A673 (cell line): ENCODE measurements at regions not wholly inside any gene's neighbourhood (a gene's known extent, or its start where the extent isn't known, plus 50 kb on each side); places are given as distances from the start of the nearest gene placed in this dataset.

ENCODE experiments used
- BruUV-seq: library from RNA; stranded (reverse); fragments of 400-500 nt; replicated peaks from 2 replicates; lab custom pipeline; 2021; lab: Mats Ljungman, UMichigan
- CTCF ChIA-PET: fragments of 300-600 bp; sonication (Branson Sonifier 250); formaldehyde crosslinking; loops from one replicate; lab custom pipeline; 2022; ENCODE audit warnings: antibody characterized with exemption; lab: Charles Lee
- POLR2A ChIA-PET: fragments of 300-600 bp; sonication (Branson Sonifier 250); formaldehyde crosslinking; loops from one replicate; lab custom pipeline; 2022; ENCODE audit warnings: antibody characterized with exemption; ENCODE audit not compliant: low non-redundant PET; lab: Charles Lee
- DNase-seq: peaks from one replicate; pipeline ENCODE4 v3.0.0-alpha.2; 2015; ENCODE audit warnings: low spot score
- H3K27ac ChIP-seq: fragments of 200-600 bp; sonication (generic); 2 replicates; pipeline ENCODE4 v1.5.1; 2016; ENCODE audit warnings: mixed run types, low read depth, mild to moderate bottlenecking, mixed read lengths, antibody characterized with exemption, low read length; ENCODE audit not compliant: poor library complexity, severe bottlenecking
- H3K27me3 ChIP-seq: fragments of 200-600 bp; sonication (generic); replicated peaks from 2 replicates; pipeline ENCODE4 v1.6.1; 2017; ENCODE audit warnings: mixed run types, low read depth, mild to moderate bottlenecking, mixed read lengths, antibody characterized with exemption, low read length; ENCODE audit not compliant: insufficient read depth, poor library complexity
- H3K36me3 ChIP-seq: fragments of 200-600 bp; sonication (generic); 2 replicates; pipeline ENCODE4 v1.6.1; 2016; ENCODE audit warnings: mixed run types, mild to moderate bottlenecking, mixed read lengths, antibody characterized with exemption, low read length; ENCODE audit not compliant: insufficient read depth, poor library complexity, severe bottlenecking
- H3K4me1 ChIP-seq: fragments of 200-600 bp; sonication (generic); 2 replicates; pipeline ENCODE4 v1.6.1; 2017; ENCODE audit warnings: mixed run types, mild to moderate bottlenecking, mixed read lengths, antibody characterized with exemption, low read length; ENCODE audit not compliant: insufficient read depth, poor library complexity, severe bottlenecking
- H3K4me3 ChIP-seq: fragments of 200-600 bp; sonication (generic); 2 replicates; pipeline ENCODE4 v1.5.1; 2016; ENCODE audit warnings: low read depth, mixed run types, mild to moderate bottlenecking, mixed read lengths, low read length; ENCODE audit not compliant: poor library complexity, severe bottlenecking
- H3K9me3 ChIP-seq: fragments of 200-600 bp; sonication (generic); 2 replicates; pipeline ENCODE4 v1.6.1; 2016; ENCODE audit warnings: mixed run types, low read depth, mild to moderate bottlenecking, mixed read lengths, antibody characterized with exemption, low read length; ENCODE audit not compliant: poor library complexity, severe bottlenecking
- EZH2 ChIP-seq: fragments of 200-600 bp; sonication (generic); IDR thresholded peaks from 2 replicates; pipeline ENCODE4 v1.6.1; 2017; ENCODE audit warnings: borderline replicate concordance, low read depth, mild to moderate bottlenecking, mixed read lengths, antibody characterized with exemption, low read length; ENCODE audit not compliant: poor library complexity, severe bottlenecking
- intact Hi-C: fragments of 100-400 bp; cut with micrococcal nuclease; formaldehyde crosslinking; loops from one replicate; pipeline ENCODE4 v1.10.0; 2022; ENCODE audit not compliant: unreplicated experiment
- TF ChIP-seq, protein P1 (sequence below): fragments of 300-800, 200-600 bp; sonication (generic); conservative IDR thresholded peaks from 2 replicates; pipeline ENCODE4 v1.5.1; 2017; ENCODE audit warnings: low read depth, mild to moderate bottlenecking, antibody characterized with exemption, low read length, moderate library complexity, mixed read lengths

DNA sequence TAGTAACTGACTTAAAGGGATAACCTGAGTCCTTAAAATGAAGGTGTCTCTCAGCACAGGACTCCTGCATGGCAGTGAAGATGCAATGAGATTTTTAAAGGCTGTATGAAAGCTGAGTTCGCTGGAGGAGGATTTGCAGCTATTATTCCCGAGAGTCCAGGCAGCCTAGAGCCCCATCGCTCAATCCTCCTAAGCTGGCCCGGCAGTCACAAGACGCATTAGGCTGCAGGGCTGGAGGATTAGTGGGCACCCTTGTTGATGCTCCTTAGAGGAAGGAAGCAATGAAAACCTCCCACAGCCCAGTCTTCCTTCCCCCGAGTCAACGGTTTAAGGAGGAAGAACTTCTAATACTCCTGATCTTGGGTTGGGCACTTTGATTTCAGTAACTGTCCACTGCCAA lies 239.5 kb downstream of the EFNB2 start:
- TF ChIP-seq EZH2: no peak
- TF ChIP-seq, protein P1, sequence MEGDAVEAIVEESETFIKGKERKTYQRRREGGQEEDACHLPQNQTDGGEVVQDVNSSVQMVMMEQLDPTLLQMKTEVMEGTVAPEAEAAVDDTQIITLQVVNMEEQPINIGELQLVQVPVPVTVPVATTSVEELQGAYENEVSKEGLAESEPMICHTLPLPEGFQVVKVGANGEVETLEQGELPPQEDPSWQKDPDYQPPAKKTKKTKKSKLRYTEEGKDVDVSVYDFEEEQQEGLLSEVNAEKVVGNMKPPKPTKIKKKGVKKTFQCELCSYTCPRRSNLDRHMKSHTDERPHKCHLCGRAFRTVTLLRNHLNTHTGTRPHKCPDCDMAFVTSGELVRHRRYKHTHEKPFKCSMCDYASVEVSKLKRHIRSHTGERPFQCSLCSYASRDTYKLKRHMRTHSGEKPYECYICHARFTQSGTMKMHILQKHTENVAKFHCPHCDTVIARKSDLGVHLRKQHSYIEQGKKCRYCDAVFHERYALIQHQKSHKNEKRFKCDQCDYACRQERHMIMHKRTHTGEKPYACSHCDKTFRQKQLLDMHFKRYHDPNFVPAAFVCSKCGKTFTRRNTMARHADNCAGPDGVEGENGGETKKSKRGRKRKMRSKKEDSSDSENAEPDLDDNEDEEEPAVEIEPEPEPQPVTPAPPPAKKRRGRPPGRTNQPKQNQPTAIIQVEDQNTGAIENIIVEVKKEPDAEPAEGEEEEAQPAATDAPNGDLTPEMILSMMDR: no peak

GRCh38 chr13:106291006-106291405 lies 244.5 kb downstream of the EFNB2 start:
- ChIA-PET POLR2A (no interaction called here), CTCF (no interaction called here)
- DNase-seq: no peak

More for the DNA sequence above, 239.5 kb downstream of the EFNB2 start:
- Histone ChIP-seq H3K36me3 (no peaks in the 10 kb centered on the region), H3K27ac (no peak overlapping the region), H3K4me3 (no peak overlapping the region), H3K9me3 (no peaks in the 10 kb centered on the region), H3K27me3 (no peaks in the 10 kb centered on the region), H3K4me1 (no peaks in the 10 kb centered on the region)
- BruUV-seq: no TSS peak
- CTCF ChIA-PET: no interaction called here
- no peak for DNase-seq
- POLR2A ChIA-PET: no interaction called here
- intact Hi-C loops: no loop called here

DNA sequence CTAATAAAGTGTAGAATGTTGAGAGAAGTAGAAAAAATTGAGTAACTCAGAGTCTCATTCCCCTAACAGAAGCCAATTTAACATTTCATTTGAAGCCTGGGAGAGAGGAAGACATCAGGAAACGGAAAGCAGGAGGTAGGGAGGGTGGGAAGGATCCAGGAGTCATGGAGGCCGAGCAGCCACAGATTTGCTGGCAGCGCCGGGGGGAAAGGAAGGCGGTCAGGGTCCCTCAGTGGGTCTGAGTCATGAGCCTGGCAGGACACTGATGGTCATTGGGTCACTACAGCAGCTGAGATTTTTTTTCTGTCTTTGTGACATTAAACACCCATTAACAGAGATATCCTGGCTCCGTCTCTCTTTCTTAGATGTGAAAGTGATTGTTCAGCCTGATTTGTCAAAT lies 248.1 kb downstream of the EFNB2 start:
- BruUV-seq: no TSS peak
- no peaks in the 10 kb centered on the region for H3K36me3 ChIP-seq
- DNase-seq: no peak
- H3K27me3 ChIP-seq: no peaks in the 10 kb centered on the region
- H3K4me1 ChIP-seq: no peaks in the 10 kb centered on the region
- no peaks in the 10 kb centered on the region for H3K9me3 ChIP-seq
- ChIA-PET POLR2A (no interaction called here), CTCF (no interaction called here)
- no peak overlapping the region for H3K27ac ChIP-seq
- intact Hi-C loops: no loop called here
- no peak for TF ChIP-seq EZH2
- TF ChIP-seq, protein P1: no peak
- H3K4me3 ChIP-seq: no peak overlapping the region

More at GRCh38 chr13:106291006-106291405, 244.5 kb downstream of the EFNB2 start:
- no TSS peak for BruUV-seq
- Histone ChIP-seq H3K27me3 (no peaks in the 10 kb centered on the region), H3K9me3 (no peaks in the 10 kb centered on the region), H3K27ac (no peak overlapping the region), H3K4me1 (no peaks in the 10 kb centered on the region), H3K4me3 (no peak overlapping the region), H3K36me3 (no peaks in the 10 kb centered on the region)
- TF ChIP-seq, protein P1: no peak
- no peak for TF ChIP-seq EZH2
- intact Hi-C loops: no loop called here
